Glutamatergic neuron (in vitro differentiated cells): ENCODE measurements at regions not wholly inside any gene's neighbourhood (a gene's known extent, or its start where the extent isn't known, plus 50 kb on each side); places are given as distances from the start of the nearest gene placed in this dataset.

Experiments
- DNase-seq: peaks from one replicate; pipeline ENCODE4 v3.0.0; 2022
- H3K27ac Mint-ChIP-seq: one replicate; pipeline ENCODE4 v1.8.0; 2020; ENCODE audit warnings: mild to moderate bottlenecking, mixed read lengths, inconsistent platforms; ENCODE audit not compliant: unreplicated experiment
- H3K27me3 Mint-ChIP-seq: one replicate; pipeline ENCODE4 v1.8.0; 2020; ENCODE audit warnings: mild to moderate bottlenecking, moderate library complexity, mixed read lengths, inconsistent platforms; ENCODE audit not compliant: unreplicated experiment
- H3K36me3 Mint-ChIP-seq: one replicate; pipeline ENCODE4 v1.8.0; 2020; ENCODE audit warnings: mild to moderate bottlenecking, mixed read lengths, inconsistent platforms; ENCODE audit not compliant: unreplicated experiment
- H3K4me1 Mint-ChIP-seq: one replicate; pipeline ENCODE4 v1.8.0; 2020; ENCODE audit warnings: mild to moderate bottlenecking, low read depth, mixed read lengths, inconsistent platforms; ENCODE audit not compliant: unreplicated experiment
- H3K4me3 Mint-ChIP-seq: one replicate; pipeline ENCODE4 v1.8.0; 2020; ENCODE audit warnings: mild to moderate bottlenecking, mixed read lengths, inconsistent platforms; ENCODE audit not compliant: unreplicated experiment
- H3K9me3 Mint-ChIP-seq: one replicate; pipeline ENCODE4 v1.8.0; 2020; ENCODE audit warnings: mild to moderate bottlenecking, moderate library complexity, mixed read lengths, inconsistent platforms; ENCODE audit not compliant: unreplicated experiment
- CTCF ChIP-seq: fragments of 200-600 bp; sonication (generic); IDR thresholded peaks from one replicate; pipeline ENCODE4 v1.5.0; 2021; ENCODE audit not compliant: partially characterized antibody, unreplicated experiment

- no peaks in the 10 kb centered on the region for H3K27me3 Mint-ChIP-seq
- no peak for TF ChIP-seq CTCF
- H3K9me3 Mint-ChIP-seq: no peaks in the 10 kb centered on the region
- H3K27ac Mint-ChIP-seq: no peak overlapping the region
- H3K36me3 Mint-ChIP-seq: no peaks in the 10 kb centered on the region
- DNase-seq: no peak
- H3K4me3 Mint-ChIP-seq: no peak overlapping the region
- H3K4me1 Mint-ChIP-seq: no peaks in the 10 kb centered on the region
Observed at GRCh38 chr10:55242544-55242943, 441.5 kb upstream of the PCDH15 start.

GRCh38 chr10:55237462-55237861 lies 436.4 kb upstream of the PCDH15 start:
- Mint-ChIP-seq H3K27me3 (no peaks in the 10 kb centered on the region), H3K4me1 (no peaks in the 10 kb centered on the region), H3K4me3 (no peak overlapping the region), H3K9me3 (peaks cover 2% of the 10 kb centered on the region), H3K27ac (no peak overlapping the region), H3K36me3 (no peaks in the 10 kb centered on the region)
- DNase-seq: no peak
- no peak for TF ChIP-seq CTCF

DNA sequence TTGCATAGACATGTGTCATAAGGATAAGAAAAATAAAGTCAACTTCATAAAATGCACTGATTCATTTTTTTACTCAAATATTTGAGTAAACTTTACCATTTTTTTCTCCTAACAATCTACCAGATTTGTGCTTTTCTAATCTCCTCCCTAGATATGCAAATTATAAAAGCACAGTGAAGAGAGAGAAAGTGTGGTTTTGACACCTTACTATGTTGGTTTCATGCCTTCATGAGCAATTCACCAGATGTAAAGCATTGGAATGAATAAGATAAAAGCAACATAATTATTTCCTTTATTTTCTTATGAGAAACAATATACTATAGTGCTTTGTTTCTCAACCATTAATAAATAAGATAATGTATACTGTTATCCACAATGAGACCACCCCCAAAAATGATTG lies 432.5 kb upstream of the PCDH15 start:
- no peak overlapping the region for H3K27ac Mint-ChIP-seq
- no peaks in the 10 kb centered on the region for H3K4me1 Mint-ChIP-seq
- H3K4me3 Mint-ChIP-seq: no peak overlapping the region
- no peaks in the 10 kb centered on the region for H3K36me3 Mint-ChIP-seq
- no peak for TF ChIP-seq CTCF
- peaks cover 2% of the 10 kb centered on the region for H3K9me3 Mint-ChIP-seq
- no peak for DNase-seq
- no peaks in the 10 kb centered on the region for H3K27me3 Mint-ChIP-seq

DNA sequence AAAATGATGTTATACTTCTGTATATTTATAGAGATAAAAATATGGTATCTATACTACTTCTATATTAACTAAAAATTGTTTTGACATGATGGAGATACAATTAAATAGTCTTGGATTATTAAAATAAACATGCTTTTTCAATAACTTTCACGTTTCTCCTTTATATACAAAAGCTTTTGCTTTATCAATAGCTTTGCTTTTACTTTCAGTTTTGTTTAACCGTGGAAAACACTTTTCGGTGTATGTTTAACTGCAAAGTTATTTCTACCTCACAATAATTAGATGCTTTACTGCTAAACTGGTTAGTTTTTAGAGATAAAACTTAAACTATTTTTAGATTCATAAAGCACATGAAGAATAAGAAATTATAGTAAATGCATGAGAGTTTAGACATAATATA lies 432.1 kb upstream of the PCDH15 start:
- Mint-ChIP-seq H3K27ac (no peak overlapping the region), H3K4me1 (no peaks in the 10 kb centered on the region), H3K4me3 (no peak overlapping the region), H3K36me3 (no peaks in the 10 kb centered on the region), H3K9me3 (peaks cover 2% of the 10 kb centered on the region), H3K27me3 (no peaks in the 10 kb centered on the region)
- no peak for DNase-seq
- TF ChIP-seq CTCF: no peak

GRCh38 chr10:55232553-55232952 lies 431.5 kb upstream of the PCDH15 start:
- H3K4me1 Mint-ChIP-seq: no peaks in the 10 kb centered on the region
- no peak for DNase-seq
- H3K27ac Mint-ChIP-seq: no peak overlapping the region
- H3K27me3 Mint-ChIP-seq: no peaks in the 10 kb centered on the region
- no peak overlapping the region for H3K4me3 Mint-ChIP-seq
- H3K9me3 Mint-ChIP-seq: peaks cover 2% of the 10 kb centered on the region
- H3K36me3 Mint-ChIP-seq: no peaks in the 10 kb centered on the region
- no peak for TF ChIP-seq CTCF
